Fibroblast of skin of abdomen (primary cell): ENCODE measurements at regions not wholly inside any gene's neighbourhood (a gene's known extent, or its start where the extent isn't known, plus 50 kb on each side); places are given as distances from the start of the nearest gene placed in this dataset.

Experiments used
- DNase-seq: peaks from one replicate; pipeline ENCODE4 v3.0.0-alpha.2; 2013

GRCh38 chr9:87049929-87050608 lies 102.8 kb upstream of the GAS1 start:
- peak; percentile 89 for DNase-seq

- DNase-seq = no peak
Observed at GRCh38 chr9:87054999-87055686, 107.8 kb upstream of the GAS1 start.

GRCh38 chr9:87059772-87060171 lies 112.5 kb upstream of the GAS1 start:
- no peak for DNase-seq

GRCh38 chr9:87062746-87063145 lies 115.4 kb upstream of the GAS1 start:
- no peak for DNase-seq

- no peak for DNase-seq
Observed at GRCh38 chr9:87063246-87063645, 115.9 kb upstream of the GAS1 start.

- peak; percentile 89 for DNase-seq
Observed at GRCh38 chr9:87063871-87064270, 116.6 kb upstream of the GAS1 start.

GRCh38 chr9:87064311-87064710 lies 117.0 kb upstream of the GAS1 start:
- DNase-seq = no peak

GRCh38 chr9:87065981-87066380 lies 118.7 kb upstream of the GAS1 start:
- DNase-seq = peak; percentile 60

GRCh38 chr9:87067426-87067825 lies 120.1 kb upstream of the GAS1 start:
- DNase-seq = no peak

GRCh38 chr9:87068177-87068840 lies 121.0 kb upstream of the GAS1 start:
- DNase-seq = peak; percentile 74

- DNase-seq = peak; percentile 69
Observed at GRCh38 chr9:87069690-87070089, 122.4 kb upstream of the GAS1 start.

- no peak for DNase-seq
Observed at GRCh38 chr9:87070336-87070735, 123.0 kb upstream of the GAS1 start.

- DNase-seq = no peak
Observed at GRCh38 chr9:87071473-87071872, 124.2 kb upstream of the GAS1 start.

GRCh38 chr9:87073692-87074091 lies 126.4 kb upstream of the GAS1 start:
- DNase-seq = no peak

- no peak for DNase-seq
Observed at GRCh38 chr9:87075537-87075936, 128.2 kb upstream of the GAS1 start.

- peak; percentile 59 for DNase-seq
Observed at GRCh38 chr9:87076825-87077224, 129.5 kb upstream of the GAS1 start.

- no peak for DNase-seq
Observed at GRCh38 chr9:87077986-87078385, 130.7 kb upstream of the GAS1 start.

- peak; percentile 34 for DNase-seq
Observed at GRCh38 chr9:87080512-87081264, 133.4 kb upstream of the GAS1 start.

- no peak for DNase-seq
Observed at GRCh38 chr9:87081503-87081902, 134.2 kb upstream of the GAS1 start.

- DNase-seq = no peak
Observed at GRCh38 chr9:87083986-87084385, 136.7 kb upstream of the GAS1 start.

GRCh38 chr9:87084407-87084806 lies 137.1 kb upstream of the GAS1 start:
- no peak for DNase-seq

GRCh38 chr9:87085073-87085472 lies 137.8 kb upstream of the GAS1 start:
- DNase-seq = no peak

- no peak for DNase-seq
Observed at GRCh38 chr9:87085521-87085920, 138.2 kb upstream of the GAS1 start.
